ENCODE measurements at regions not wholly inside any gene's neighbourhood (a gene's known extent, or its start where the extent isn't known, plus 50 kb on each side); places are given as distances from the start of the nearest gene placed in this dataset.
"Not testable (repeated sequence)": the region's sequence is repeated elsewhere in the genome, so short reads cannot be mapped to it uniquely, and the experiment has no call there.

- DNase-seq (ENCODE audit: low spot score), result no peak
Observed at GRCh38 chrX:138859421-138859820, 147.9 kb upstream of the FGF13 start.

- DNase-seq (ENCODE audit: low spot score), result no peak
Observed at GRCh38 chrX:138858951-138859350, 147.4 kb upstream of the FGF13 start.

- DNase-seq (ENCODE audit: low spot score), result no peak
Observed at GRCh38 chrX:138858438-138858837, 146.9 kb upstream of the FGF13 start.

GRCh38 chrX:138856881-138857604 is 145.5 kb upstream of the FGF13 start:
- no peak for DNase-seq (ENCODE audit: low spot score)

- DNase-seq (ENCODE audit: low spot score), result no peak
Observed at GRCh38 chrX:138853936-138854335, 142.4 kb upstream of the FGF13 start.

- no peak for DNase-seq (ENCODE audit: low spot score)
Observed at GRCh38 chrX:138849521-138849920, 138.0 kb upstream of the FGF13 start.

GRCh38 chrX:138847930-138848329 is 136.4 kb upstream of the FGF13 start:
- DNase-seq (ENCODE audit: low spot score), result no peak

- DNase-seq (ENCODE audit: low spot score), result no peak
Observed at GRCh38 chrX:138845786-138846185, 134.3 kb upstream of the FGF13 start.

- not testable (repeated sequence) for DNase-seq (ENCODE audit: low spot score)
Observed at GRCh38 chrX:138807400-138807799, 95.9 kb upstream of the FGF13 start.

- DNase-seq (ENCODE audit: low spot score), result no peak
Observed at GRCh38 chrX:138794246-138794645, 82.7 kb upstream of the FGF13 start.

- no peak for DNase-seq (ENCODE audit: low spot score)
Observed at GRCh38 chrX:138791551-138791950, 80.0 kb upstream of the FGF13 start.

- DNase-seq (ENCODE audit: low spot score), result no peak
Observed at GRCh38 chrX:138788771-138789170, 77.3 kb upstream of the FGF13 start.

GRCh38 chrX:138778576-138778909 is 67.0 kb upstream of the FGF13 start:
- not testable (repeated sequence) for DNase-seq (ENCODE audit: low spot score)

- DNase-seq (ENCODE audit: low spot score), result not testable (repeated sequence)
Observed at GRCh38 chrX:138777908-138778575, 66.5 kb upstream of the FGF13 start.

- no peak for DNase-seq (ENCODE audit: low spot score)
Observed at GRCh38 chrX:138777230-138777629, 65.7 kb upstream of the FGF13 start.

- DNase-seq (ENCODE audit: low spot score), result peak; percentile 5
Observed at GRCh38 chrX:138775517-138775916, 64.0 kb upstream of the FGF13 start.

GRCh38 chrX:138771047-138771446 is 59.5 kb upstream of the FGF13 start:
- DNase-seq (ENCODE audit: low spot score), result no peak

- no peak for DNase-seq (ENCODE audit: low spot score)
Observed at GRCh38 chrX:138769918-138770317, 58.4 kb upstream of the FGF13 start.

GRCh38 chrX:138765051-138765450 is 53.5 kb upstream of the FGF13 start:
- DNase-seq (ENCODE audit: low spot score), result no peak

GRCh38 chrX:138763761-138764160 is 52.2 kb upstream of the FGF13 start:
- no peak for DNase-seq (ENCODE audit: low spot score)

GRCh38 chrX:138761380-138761779 is 49.9 kb upstream of the FGF13 start:
- no peak for DNase-seq (ENCODE audit: low spot score)
